Endothelial cell of umbilical vein (primary cell): ENCODE measurements at regions not wholly inside any gene's neighbourhood (a gene's known extent, or its start where the extent isn't known, plus 50 kb on each side); places are given as distances from the start of the nearest gene placed in this dataset.

Experiments used
- BruUV-seq: library from RNA; stranded (reverse); fragments of 400-500 nt; replicated peaks from 2 replicates; lab custom pipeline; 2021; lab: Mats Ljungman, UMichigan
- CTCF ChIA-PET: fragments of 300-600, 350-600 bp; sonication (Branson Sonifier 250); formaldehyde crosslinking; loops from one replicate; lab custom pipeline; 2021; ENCODE audit warnings: antibody characterized with exemption, inconsistent platforms; lab: Charles Lee
- POLR2A ChIA-PET: fragments of 300-600, 350-600 bp; sonication (Branson Sonifier 250); formaldehyde crosslinking; loops from one replicate; lab custom pipeline; 2021; ENCODE audit warnings: antibody characterized with exemption, inconsistent platforms; lab: Charles Lee
- DNase-seq: peaks from one replicate; pipeline ENCODE4 v3.0.0-alpha.2; 2011; ENCODE audit warnings: low read depth, low spot score
- FAIRE-seq: peaks from 2 replicates; lab custom pipeline; 2011; peaks lifted over from hg19 to GRCh38; lab: Jason Lieb, UNC
- H2AFZ ChIP-seq: 2 replicates; pipeline ENCODE4 v1.6.0; 2012; ENCODE audit warnings: low read depth, low read length, control low read depth, inconsistent platforms
- H3K27ac ChIP-seq: 2 replicates; pipeline ENCODE4 v1.5.1; 2011; ENCODE audit warnings: low read depth, mild to moderate bottlenecking, control low read depth, low read length, moderate library complexity; ENCODE audit not compliant: insufficient read depth
- H3K27me3 ChIP-seq, 2 experiments: 2 replicates each; pipeline versions ENCODE4 v1.6.0 to v1.6.1; 2011; ENCODE audit warnings: low read length in 2 of 2, mixed read lengths in 1 of 2; ENCODE audit not compliant: control insufficient read depth in 2 of 2, insufficient read depth in 2 of 2
- H3K36me3 ChIP-seq, 2 experiments: 2 replicates in 1 of 2; 3 replicates in 1 of 2; pipeline ENCODE4 v1.5.1; 2011; ENCODE audit warnings: low read length in 2 of 2, mild to moderate bottlenecking in 1 of 2, moderate library complexity in 1 of 2; ENCODE audit not compliant: control insufficient read depth in 2 of 2, insufficient read depth in 2 of 2; ENCODE audit errors: extremely low read depth in 1 of 2
- H3K4me1 ChIP-seq: 3 replicates; pipeline ENCODE4 v1.5.1; 2011; ENCODE audit warnings: mild to moderate bottlenecking, low read length; ENCODE audit not compliant: control insufficient read depth, insufficient read depth; ENCODE audit errors: extremely low read depth
- H3K4me2 ChIP-seq: 2 replicates; pipeline ENCODE4 v1.6.1; 2011; ENCODE audit warnings: low read length, control low read depth, mixed read lengths; ENCODE audit not compliant: insufficient read depth
- H3K4me3 ChIP-seq, 3 experiments: fragments of 200-600 bp in 1 of 3; sonication (generic), shearing (Covaris generic) in 1 of 3; replicated peaks in 1 of 3; 2 replicates each; pipeline ENCODE4 v1.5.1; 2011 to 2016; ENCODE audit warnings: control low read depth in 3 of 3, low read length in 3 of 3, mild to moderate bottlenecking in 2 of 3, inconsistent platforms in 1 of 3, low read depth in 1 of 3, moderate library complexity in 1 of 3; ENCODE audit not compliant: insufficient read depth in 1 of 3
- H3K79me2 ChIP-seq: 2 replicates; pipeline ENCODE4 v1.6.0; 2012; ENCODE audit warnings: low read length, inconsistent platforms; ENCODE audit not compliant: control insufficient read depth, insufficient read depth
- H3K9ac ChIP-seq: replicated peaks from 2 replicates; pipeline ENCODE3; 2011; ENCODE audit warnings: low read length, control low read depth; ENCODE audit not compliant: insufficient read depth; ENCODE audit errors: extremely low read depth
- H3K9me1 ChIP-seq: replicated peaks from 3 replicates; pipeline ENCODE4 v1.6.0; 2011; ENCODE audit warnings: mild to moderate bottlenecking, low read length; ENCODE audit not compliant: control insufficient read depth, insufficient read depth; ENCODE audit errors: extremely low read depth
- H3K9me3 ChIP-seq: replicated peaks from 2 replicates; pipeline ENCODE4 v1.5.1; 2012; ENCODE audit warnings: low read length, inconsistent platforms; ENCODE audit not compliant: control insufficient read depth, insufficient read depth
- H4K20me1 ChIP-seq: replicated peaks from 2 replicates; pipeline ENCODE3; 2011; ENCODE audit warnings: mild to moderate bottlenecking, low read length; ENCODE audit not compliant: control insufficient read depth, insufficient read depth; ENCODE audit errors: extremely low read depth
- EZH2 ChIP-seq: IDR thresholded peaks from 2 replicates; pipeline ENCODE4 v1.6.1; 2012; ENCODE audit warnings: borderline replicate concordance, low read depth, mild to moderate bottlenecking, moderate library complexity, low read length, inconsistent platforms; ENCODE audit not compliant: severe bottlenecking
- FOS ChIP-seq: IDR thresholded peaks from 2 replicates; pipeline ENCODE4 v1.6.1; 2011; ENCODE audit warnings: mild to moderate bottlenecking, low read length, moderate library complexity, borderline replicate concordance; ENCODE audit not compliant: insufficient read depth
- GATA2 ChIP-seq: IDR thresholded peaks from 2 replicates; pipeline ENCODE4 v1.7.0; 2011; ENCODE audit warnings: low read depth, mild to moderate bottlenecking, moderate library complexity, mixed read lengths, low read length; ENCODE audit not compliant: insufficient read length, insufficient read depth
- JUN ChIP-seq: IDR thresholded peaks from 2 replicates; pipeline ENCODE4 v1.6.1; 2011; ENCODE audit warnings: borderline replicate concordance, low read depth; ENCODE audit not compliant: insufficient read length, insufficient read depth
- MYC ChIP-seq: IDR thresholded peaks from one replicate; pipeline ENCODE4 v1.6.1; 2011; ENCODE audit warnings: mild to moderate bottlenecking, low read depth, low read length
- POLR2A ChIP-seq: IDR thresholded peaks from 2 replicates; pipeline ENCODE4 v1.6.1; 2012; ENCODE audit warnings: low read depth, mild to moderate bottlenecking, control low read depth, low read length
- POLR2AphosphoS5 ChIP-seq: IDR thresholded peaks from 2 replicates; pipeline ENCODE4 v1.6.1; 2012; ENCODE audit warnings: low read depth, mild to moderate bottlenecking, control low read depth, low read length, moderate library complexity; ENCODE audit not compliant: insufficient read depth
- dilution Hi-C: fragments of 300-500 bp; cut with MboI; formaldehyde crosslinking; loops from one replicate; pipeline ENCODE4 v1.15.0; 2019; ENCODE audit warnings: low sequenced_read_pairs; ENCODE audit not compliant: extremely low pct_ligation_motif_present
- intact Hi-C: fragments of 100-400 bp; cut with micrococcal nuclease; formaldehyde crosslinking; loops from one replicate; pipeline ENCODE4 v1.10.0; 2022
- TF ChIP-seq, protein P1 (sequence below), 2 donors: IDR thresholded peaks; 1 replicate in 1 of 2; 2 replicates in 1 of 2; pipeline ENCODE4 v1.5.1; 2011; ENCODE audit warnings: low read length in 2 of 2, mild to moderate bottlenecking in 2 of 2, moderate library complexity in 2 of 2, control low read depth in 1 of 2, inconsistent platforms in 1 of 2, low read depth in 1 of 2; ENCODE audit not compliant: insufficient read depth in 1 of 2; ENCODE audit errors: extremely low read depth in 1 of 2
- TF ChIP-seq, protein P2 (sequence below): IDR thresholded peaks from 2 replicates; pipeline ENCODE4 v1.6.1; 2011; ENCODE audit not compliant: insufficient read depth, insufficient read length

DNA sequence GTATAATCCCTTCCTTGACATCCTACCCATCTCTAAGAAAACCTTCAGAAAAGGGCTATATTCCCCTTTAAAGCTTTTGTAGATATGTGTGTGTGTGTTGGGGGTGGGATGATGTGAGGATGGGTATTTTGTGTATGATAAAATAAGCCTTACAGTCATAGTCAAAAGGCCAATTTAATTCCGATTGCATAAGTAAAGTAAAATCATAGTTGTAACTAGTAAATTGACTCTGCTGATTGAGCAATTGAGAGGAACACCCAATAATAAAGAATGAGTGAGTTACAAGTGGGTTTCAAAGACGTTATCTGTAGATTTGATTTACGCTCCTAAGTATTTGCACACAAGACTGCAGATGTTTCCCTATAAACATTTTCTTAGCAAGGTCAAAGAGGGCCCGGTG, 71.3 kb upstream of the ITPRID1 start:
- Histone ChIP-seq H3K9ac (no peak overlapping the region), H3K9me1 (no peaks in the 10 kb centered on the region), H3K4me1 (no peaks in the 10 kb centered on the region), H3K79me2 (no peaks in the 10 kb centered on the region), H3K4me3 (no peak overlapping the region), H3K4me2 (no peak overlapping the region), H3K9me3 (no peaks in the 10 kb centered on the region), H3K36me3 (no peaks in the 10 kb centered on the region), H3K27ac (no peak overlapping the region), H2AFZ (no peak overlapping the region), H4K20me1 (no peaks in the 10 kb centered on the region), H3K27me3 (peaks cover 0 to 4% of the 10 kb centered on the region in 2 experiments)
- dilution Hi-C loops: no loop called here
- no peak for TF ChIP-seq FOS
- TF ChIP-seq MYC: no peak
- TF ChIP-seq EZH2: no peak
- no peak for TF ChIP-seq JUN
- TF ChIP-seq, protein P1, sequence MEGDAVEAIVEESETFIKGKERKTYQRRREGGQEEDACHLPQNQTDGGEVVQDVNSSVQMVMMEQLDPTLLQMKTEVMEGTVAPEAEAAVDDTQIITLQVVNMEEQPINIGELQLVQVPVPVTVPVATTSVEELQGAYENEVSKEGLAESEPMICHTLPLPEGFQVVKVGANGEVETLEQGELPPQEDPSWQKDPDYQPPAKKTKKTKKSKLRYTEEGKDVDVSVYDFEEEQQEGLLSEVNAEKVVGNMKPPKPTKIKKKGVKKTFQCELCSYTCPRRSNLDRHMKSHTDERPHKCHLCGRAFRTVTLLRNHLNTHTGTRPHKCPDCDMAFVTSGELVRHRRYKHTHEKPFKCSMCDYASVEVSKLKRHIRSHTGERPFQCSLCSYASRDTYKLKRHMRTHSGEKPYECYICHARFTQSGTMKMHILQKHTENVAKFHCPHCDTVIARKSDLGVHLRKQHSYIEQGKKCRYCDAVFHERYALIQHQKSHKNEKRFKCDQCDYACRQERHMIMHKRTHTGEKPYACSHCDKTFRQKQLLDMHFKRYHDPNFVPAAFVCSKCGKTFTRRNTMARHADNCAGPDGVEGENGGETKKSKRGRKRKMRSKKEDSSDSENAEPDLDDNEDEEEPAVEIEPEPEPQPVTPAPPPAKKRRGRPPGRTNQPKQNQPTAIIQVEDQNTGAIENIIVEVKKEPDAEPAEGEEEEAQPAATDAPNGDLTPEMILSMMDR (IDR thresholded peaks at IDR 0.05; ENCODE audit: extremely low read depth in 1 of 2, insufficient read depth in 1 of 2, low read depth in 1 of 2, low read length in 2 of 2): no peak
- TF ChIP-seq, protein P2, sequence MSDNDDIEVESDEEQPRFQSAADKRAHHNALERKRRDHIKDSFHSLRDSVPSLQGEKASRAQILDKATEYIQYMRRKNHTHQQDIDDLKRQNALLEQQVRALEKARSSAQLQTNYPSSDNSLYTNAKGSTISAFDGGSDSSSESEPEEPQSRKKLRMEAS: no peak
- no peak for TF ChIP-seq POLR2AphosphoS5
- TF ChIP-seq GATA2: no peak
- no peak for TF ChIP-seq POLR2A
- FAIRE-seq (no peak), DNase-seq (no peak)
- ChIA-PET POLR2A (no interaction called here), CTCF (interaction anchor here (0.6 to 2.0 kb wide), 45 partner anchors 10 to 905 kb away, joined by 3 to 25 read pairs (median 5); partner anchors contain the start of gene PPP1R17)
- intact Hi-C loops: loop anchor here (1.0 to 2.0 kb wide), 5 partner anchors 46 to 762 kb away; no protein-coding TSS in a partner anchor
- no TSS peak for BruUV-seq
